Lower leg skin (tissue), 4 donors: ENCODE measurements at regions not wholly inside any gene's neighbourhood (a gene's known extent, or its start where the extent isn't known, plus 50 kb on each side); places are given as distances from the start of the nearest gene placed in this dataset.

Experiments
- DNase-seq, 2 donors: peaks; one replicate each; pipeline ENCODE4 v3.0.0-alpha.2; 2019; ENCODE audit warnings: low spot score in 2 of 2
- H3K4me3 ChIP-seq: fragments of 200-600 bp; sonication (generic); 2 replicates; pipeline ENCODE4 v1.5.1; 2017; ENCODE audit warnings: mild to moderate bottlenecking, low read depth; ENCODE audit not compliant: poor library complexity, severe bottlenecking
- CTCF ChIP-seq, 3 donors: fragments of 450-650 bp; IDR thresholded peaks; one replicate each; pipeline ENCODE4 v1.5.1; 2016; ENCODE audit warnings: antibody characterized with exemption in 3 of 3, mild to moderate bottlenecking in 3 of 3, moderate library complexity in 2 of 3
- POLR2A ChIP-seq, 2 donors: fragments of 450-650 bp; IDR thresholded peaks; one replicate each; pipeline ENCODE4 v1.6.1; 2016 to 2017; ENCODE audit warnings: antibody characterized with exemption in 2 of 2, mild to moderate bottlenecking in 1 of 2, moderate library complexity in 1 of 2
- WGBS, 2 donors: methylation state at CpG; one replicate each; pipeline ENCODE4 v1.1.5; 2018; 5-methylcytosine and 5-hydroxymethylcytosine counted together
- intact Hi-C: fragments of 100-400 bp; cut with DNase I; formaldehyde crosslinking; loops from one replicate; pipeline ENCODE4 v1.15.0; 2023; ENCODE audit warnings: low total_unique reads

GRCh38 chr21:38605236-38605635 is 107.0 kb upstream of the ERG start:
- DNase-seq: no peak
- WGBS, 2 donors: 70 to 74% methylated on average over 3 of the region's 3 CpGs
- intact Hi-C loops: no loop called here
- H3K4me3 ChIP-seq: no peak overlapping the region
- TF ChIP-seq POLR2A (IDR thresholded peaks at IDR 0.05) (no peak), CTCF (IDR thresholded peaks at IDR 0.05) (no peak)

GRCh38 chr21:38609580-38609979 is 111.3 kb upstream of the ERG start:
- TF ChIP-seq CTCF (IDR thresholded peaks at IDR 0.05) (no peak), POLR2A (IDR thresholded peaks at IDR 0.05) (no peak)
- intact Hi-C loops: no loop called here
- H3K4me3 ChIP-seq: no peak overlapping the region
- whole genome bisulfite sequencing, 2 donors: 67 to 74% methylated on average over 4 of the region's 4 CpGs
- no peak for DNase-seq

GRCh38 chr21:38610623-38611251 is 112.5 kb upstream of the ERG start:
- 83 to 87% methylated on average over 9 of the region's 9 CpGs for WGBS, 2 donors
- intact Hi-C loops: no loop called here
- TF ChIP-seq CTCF (IDR thresholded peaks at IDR 0.05): no peak
- TF ChIP-seq POLR2A (IDR thresholded peaks at IDR 0.05): no peak
- H3K4me3 ChIP-seq: no peak overlapping the region
- DNase-seq: no peak

GRCh38 chr21:38611277-38611676 is 113.0 kb upstream of the ERG start:
- WGBS, 2 donors: 79 to 85% methylated on average over 8 of the region's 8 CpGs
- no peak for DNase-seq
- TF ChIP-seq CTCF (IDR thresholded peaks at IDR 0.05) (no peak), POLR2A (IDR thresholded peaks at IDR 0.05) (no peak)
- intact Hi-C loops: no loop called here
- H3K4me3 ChIP-seq: no peak overlapping the region

GRCh38 chr21:38613686-38614085 is 115.4 kb upstream of the ERG start:
- no peak for TF ChIP-seq POLR2A (IDR thresholded peaks at IDR 0.05)
- no peak for TF ChIP-seq CTCF (IDR thresholded peaks at IDR 0.05)
- no peak overlapping the region for H3K4me3 ChIP-seq
- no peak for DNase-seq
- intact Hi-C loops: no loop called here
- 88 to 89% methylated on average over 6 of the region's 6 CpGs for WGBS, 2 donors

GRCh38 chr21:38614558-38614957 is 116.3 kb upstream of the ERG start:
- intact Hi-C loops: no loop called here
- 87 to 96% methylated on average over 5 of the region's 5 CpGs for WGBS, 2 donors
- no peak for DNase-seq
- no peak overlapping the region for H3K4me3 ChIP-seq
- no peak for TF ChIP-seq CTCF (IDR thresholded peaks at IDR 0.05)
- TF ChIP-seq POLR2A (IDR thresholded peaks at IDR 0.05): no peak
